Gastrocnemius medialis (tissue), 4 donors: ENCODE measurements at regions not wholly inside any gene's neighbourhood (a gene's known extent, or its start where the extent isn't known, plus 50 kb on each side); places are given as distances from the start of the nearest gene placed in this dataset.

Experiments used
- POLR2A ChIP-seq, 2 donors: fragments of 450-650 bp; IDR thresholded peaks; one replicate each; pipeline ENCODE4 v1.6.1; 2017; ENCODE audit warnings: antibody characterized with exemption in 2 of 2, mild to moderate bottlenecking in 2 of 2, moderate library complexity in 2 of 2
- TF ChIP-seq, protein P1 (sequence below), 5 experiments: fragments of 450-650 bp in 3 of 5; fragments of 200-600 bp in 2 of 5; sonication (generic) in 2 of 5; IDR thresholded peaks in 4 of 5; conservative IDR thresholded peaks in 1 of 5; 1 replicate in 4 of 5; 2 replicates in 1 of 5; pipeline ENCODE4 v1.5.1; 2016 to 2019; ENCODE audit warnings: antibody characterized with exemption in 5 of 5, mild to moderate bottlenecking in 3 of 5, moderate library complexity in 3 of 5

DNA sequence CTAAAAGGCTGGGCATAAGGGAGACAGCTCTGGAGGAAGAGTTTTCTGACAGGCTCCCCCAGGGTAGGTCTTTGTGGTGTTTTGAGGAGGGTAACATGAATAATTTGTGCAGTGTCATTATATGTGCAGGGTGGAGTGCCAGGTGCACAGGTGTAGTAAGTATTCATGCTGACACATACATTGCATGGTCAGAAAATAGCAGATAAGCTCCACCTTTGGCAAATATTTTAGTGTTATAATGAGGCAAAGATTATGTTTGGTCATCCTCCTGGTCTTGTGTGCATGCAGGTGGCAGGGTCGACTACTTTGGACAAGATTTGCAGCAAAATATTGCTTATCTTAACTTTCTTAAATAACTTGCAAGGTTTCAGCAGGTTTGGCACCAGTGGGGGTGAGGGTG is 910.4 kb upstream of the PCDH10 start:
- TF ChIP-seq, protein P1, sequence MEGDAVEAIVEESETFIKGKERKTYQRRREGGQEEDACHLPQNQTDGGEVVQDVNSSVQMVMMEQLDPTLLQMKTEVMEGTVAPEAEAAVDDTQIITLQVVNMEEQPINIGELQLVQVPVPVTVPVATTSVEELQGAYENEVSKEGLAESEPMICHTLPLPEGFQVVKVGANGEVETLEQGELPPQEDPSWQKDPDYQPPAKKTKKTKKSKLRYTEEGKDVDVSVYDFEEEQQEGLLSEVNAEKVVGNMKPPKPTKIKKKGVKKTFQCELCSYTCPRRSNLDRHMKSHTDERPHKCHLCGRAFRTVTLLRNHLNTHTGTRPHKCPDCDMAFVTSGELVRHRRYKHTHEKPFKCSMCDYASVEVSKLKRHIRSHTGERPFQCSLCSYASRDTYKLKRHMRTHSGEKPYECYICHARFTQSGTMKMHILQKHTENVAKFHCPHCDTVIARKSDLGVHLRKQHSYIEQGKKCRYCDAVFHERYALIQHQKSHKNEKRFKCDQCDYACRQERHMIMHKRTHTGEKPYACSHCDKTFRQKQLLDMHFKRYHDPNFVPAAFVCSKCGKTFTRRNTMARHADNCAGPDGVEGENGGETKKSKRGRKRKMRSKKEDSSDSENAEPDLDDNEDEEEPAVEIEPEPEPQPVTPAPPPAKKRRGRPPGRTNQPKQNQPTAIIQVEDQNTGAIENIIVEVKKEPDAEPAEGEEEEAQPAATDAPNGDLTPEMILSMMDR (IDR thresholded peaks at IDR 0.05 in 4 of 5, conservative IDR thresholded peaks at IDR 0.05 in 1 of 5), result no peak
- no peak for TF ChIP-seq POLR2A (IDR thresholded peaks at IDR 0.05)
